SK-N-SH (cell line): ENCODE measurements at regions not wholly inside any gene's neighbourhood (a gene's known extent, or its start where the extent isn't known, plus 50 kb on each side); places are given as distances from the start of the nearest gene placed in this dataset.

ENCODE experiments used
- CTCF ChIA-PET: fragments of 300-600, 350-600 bp; formaldehyde crosslinking; extraction: SDS; loops from one replicate; lab custom pipeline; 2021; lab: Yijun Ruan, JAX
- POLR2A ChIA-PET: fragments of 350-600 bp; sonication (Branson Sonifier 250); formaldehyde crosslinking; extraction: SDS; loops from one replicate; lab custom pipeline; 2020; ENCODE audit warnings: antibody characterized with exemption, inconsistent platforms; lab: Yijun Ruan, JAX
- DNase-seq: peaks from one replicate; pipeline ENCODE4 v3.0.0; 2012
- H2AFZ ChIP-seq: fragments of 200-600 bp; sonication (generic); 2 replicates; pipeline ENCODE4 v1.8.1; 2016; ENCODE audit warnings: antibody characterized with exemption, mild to moderate bottlenecking, low read depth
- H3F3A ChIP-seq: fragments of 200-600 bp; sonication (generic); replicated peaks from 2 replicates; pipeline ENCODE3; 2016; ENCODE audit warnings: antibody characterized with exemption, mild to moderate bottlenecking; ENCODE audit not compliant: insufficient read depth
- H3K27ac ChIP-seq, 2 experiments: fragments of 200-500 bp in 1 of 2; fragments of 200-600 bp in 1 of 2; sonication (Bioruptor generic) in 1 of 2; sonication (generic), shearing (Covaris generic) in 1 of 2; 2 replicates each; pipeline versions ENCODE4 v1.5.1 to v1.6.1; 2014 to 2016; ENCODE audit warnings: low read depth in 2 of 2, inconsistent platforms in 1 of 2, low read length in 1 of 2, mild to moderate bottlenecking in 1 of 2, mixed read lengths in 1 of 2
- H3K27me3 ChIP-seq: fragments of 200-600 bp; sonication (generic), shearing (Covaris generic); 2 replicates; pipeline ENCODE4 v1.6.1; 2016; ENCODE audit warnings: mixed run types; ENCODE audit not compliant: insufficient read depth
- H3K36me3 ChIP-seq, 2 experiments: fragments of 200-500 bp in 1 of 2; fragments of 200-600 bp in 1 of 2; sonication (Bioruptor generic) in 1 of 2; sonication (generic) in 1 of 2; replicated peaks in 1 of 2; 2 replicates each; pipeline versions ENCODE3 to v1.5.1; 2014 to 2016; ENCODE audit warnings: low read length in 1 of 2, mild to moderate bottlenecking in 1 of 2; ENCODE audit not compliant: insufficient read depth in 2 of 2, control insufficient read depth in 1 of 2
- H3K4me1 ChIP-seq, 2 experiments: fragments of 200-500 bp in 1 of 2; fragments of 200-600 bp in 1 of 2; sonication (Bioruptor generic) in 1 of 2; sonication (generic), shearing (Covaris generic) in 1 of 2; 2 replicates each; pipeline versions ENCODE4 v1.5.1 to v1.6.1; 2014 to 2016; ENCODE audit warnings: low read depth in 1 of 2, low read length in 1 of 2, mixed run types in 1 of 2; ENCODE audit not compliant: insufficient read depth in 2 of 2, control insufficient read depth in 1 of 2
- H3K4me2 ChIP-seq: fragments of 200-600 bp; sonication (generic), shearing (Covaris generic); 2 replicates; pipeline ENCODE4 v1.6.1; 2017; ENCODE audit warnings: mixed run types
- H3K4me3 ChIP-seq, 2 experiments: fragments of 200-500 bp in 1 of 2; fragments of 200-600 bp in 1 of 2; sonication (Bioruptor generic) in 1 of 2; sonication (generic), shearing (Covaris generic) in 1 of 2; 2 replicates each; pipeline versions ENCODE4 v1.5.1 to v1.8.1; 2014 to 2016; ENCODE audit warnings: low read depth in 2 of 2, inconsistent platforms in 1 of 2, low read length in 1 of 2, mild to moderate bottlenecking in 1 of 2, mixed read lengths in 1 of 2, moderate library complexity in 1 of 2
- H3K79me2 ChIP-seq: fragments of 200-600 bp; sonication (generic); 2 replicates; pipeline ENCODE4 v1.8.1; 2017; ENCODE audit warnings: mild to moderate bottlenecking; ENCODE audit not compliant: insufficient read depth
- H3K9ac ChIP-seq: fragments of 200-600 bp; sonication (generic); 2 replicates; pipeline ENCODE4 v1.6.1; 2017; ENCODE audit warnings: mixed run types
- H3K9me2 ChIP-seq: fragments of 200-600 bp; sonication (generic); 2 replicates; pipeline ENCODE4 v1.6.1; 2017; ENCODE audit warnings: mixed run types
- H3K9me3 ChIP-seq: fragments of 200-600 bp; sonication (generic); 2 replicates; pipeline ENCODE4 v1.6.1; 2017; ENCODE audit warnings: mixed run types, mild to moderate bottlenecking, moderate library complexity
- H4K20me1 ChIP-seq: fragments of 200-600 bp; sonication (generic); 2 replicates; pipeline ENCODE4 v1.6.1; 2017; ENCODE audit warnings: mild to moderate bottlenecking, mixed run types; ENCODE audit not compliant: insufficient read depth
- EP300 ChIP-seq, 2 experiments: IDR thresholded peaks; 2 replicates each; pipeline versions ENCODE4 v1.4.0 to v1.6.1; 2012; ENCODE audit warnings: borderline replicate concordance in 1 of 2, low read depth in 1 of 2, low read length in 1 of 2
- EZH2phosphoT487 ChIP-seq: fragments of 200-600 bp; sonication (generic); IDR thresholded peaks from 2 replicates; pipeline ENCODE4 v1.6.1; 2017; ENCODE audit warnings: low read depth, mixed run types, mild to moderate bottlenecking, antibody characterized with exemption, moderate library complexity, borderline replicate concordance
- FOSL2 ChIP-seq: IDR thresholded peaks from 2 replicates; pipeline ENCODE4 v1.4.0; 2012; ENCODE audit warnings: low read depth, mild to moderate bottlenecking, moderate library complexity, borderline replicate concordance
- GATA2 ChIP-seq: sonication (generic); formaldehyde crosslinking; IDR thresholded peaks from 2 replicates; pipeline ENCODE4 v1.5.0; 2020; ENCODE audit warnings: mild to moderate bottlenecking, missing genetic modification reagents
- MEF2A ChIP-seq: IDR thresholded peaks from 2 replicates; pipeline ENCODE4 v1.4.0; 2012; ENCODE audit warnings: low read depth, borderline replicate concordance
- NRF1 ChIP-seq: IDR thresholded peaks from 2 replicates; pipeline ENCODE4 v1.6.1; 2012; ENCODE audit warnings: low read depth, mild to moderate bottlenecking, low read length
- RCOR1 ChIP-seq: fragments of 150-350 bp; IDR thresholded peaks from 2 replicates; pipeline ENCODE4 v1.6.1; 2017; ENCODE audit warnings: antibody characterized with exemption, low read length
- SIN3A ChIP-seq: IDR thresholded peaks from 2 replicates; pipeline ENCODE4 v1.6.1; 2012; ENCODE audit warnings: low read depth, mild to moderate bottlenecking, low read length, moderate library complexity, borderline replicate concordance
- TCF12 ChIP-seq: IDR thresholded peaks from 2 replicates; pipeline ENCODE4 v1.4.0; 2012
- TEAD4 ChIP-seq: IDR thresholded peaks from 2 replicates; pipeline ENCODE4 v1.4.0; 2012; ENCODE audit warnings: mild to moderate bottlenecking, borderline replicate concordance; ENCODE audit not compliant: insufficient read depth
- YY1 ChIP-seq: IDR thresholded peaks from 2 replicates; pipeline ENCODE4 v1.4.0; 2012; ENCODE audit warnings: low read depth, mild to moderate bottlenecking
- WGBS: methylation state at CpG from one replicate; pipeline ENCODE4 v1.1.6; 2017; ENCODE audit warnings: low lambda C conversion rate; 5-methylcytosine and 5-hydroxymethylcytosine counted together
- TF ChIP-seq, protein P1 (sequence below): IDR thresholded peaks from 2 replicates; pipeline ENCODE4 v1.4.0; 2012; ENCODE audit warnings: low read depth, borderline replicate concordance
- TF ChIP-seq, protein P2 (sequence below): fragments of 150-350 bp; IDR thresholded peaks from 2 replicates; pipeline ENCODE4 v1.6.1; 2017; ENCODE audit warnings: antibody characterized with exemption, low read length, low read depth, borderline replicate concordance

DNA sequence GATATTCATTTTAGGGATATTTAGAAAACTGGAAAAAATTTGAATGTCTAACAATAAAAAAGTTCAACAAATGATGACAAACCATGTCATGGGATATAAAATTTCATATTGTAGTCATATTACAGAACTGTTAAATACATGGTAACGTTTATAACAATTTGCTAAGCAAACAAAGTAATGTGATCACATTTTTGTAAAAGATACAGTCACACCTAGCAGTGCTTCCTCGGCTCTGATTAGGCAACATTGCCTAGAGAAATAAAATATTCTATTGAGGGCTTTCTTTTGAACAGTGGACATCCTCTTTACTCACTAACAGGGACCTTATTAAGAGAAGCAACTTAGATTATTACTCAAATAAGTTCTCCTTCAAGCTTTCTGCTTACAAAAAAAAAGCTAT lies 605.5 kb downstream of the GATA3 start:
- Histone ChIP-seq H3K9me3 (no peaks in the 10 kb centered on the region), H3K79me2 (no peaks in the 10 kb centered on the region), H3K9ac (no peak overlapping the region), H3K4me1 (no peaks in the 10 kb centered on the region), H4K20me1 (no peaks in the 10 kb centered on the region), H3K27me3 (no peaks in the 10 kb centered on the region), H3K27ac (no peak overlapping the region), H3F3A (no peaks in the 10 kb centered on the region), H3K4me2 (no peak overlapping the region), H3K4me3 (no peak overlapping the region), H2AFZ (no peak overlapping the region), H3K9me2 (no peaks in the 10 kb centered on the region), H3K36me3 (no peaks in the 10 kb centered on the region)
- 18% methylated on average over 2 of the region's 2 CpGs for WGBS
- TF ChIP-seq EP300 (IDR thresholded peaks at IDR 0.05; ENCODE audit: borderline replicate concordance in 1 of 2, low read depth in 1 of 2, low read length in 1 of 2) (no peak), TEAD4 (no peak), EZH2phosphoT487 (no peak), FOSL2 (no peak), NRF1 (no peak), YY1 (no peak), SIN3A (no peak), GATA2 (CRISPR knock-in tag) (no peak), MEF2A (no peak), RCOR1 (no peak)
- TF ChIP-seq, protein P1, sequence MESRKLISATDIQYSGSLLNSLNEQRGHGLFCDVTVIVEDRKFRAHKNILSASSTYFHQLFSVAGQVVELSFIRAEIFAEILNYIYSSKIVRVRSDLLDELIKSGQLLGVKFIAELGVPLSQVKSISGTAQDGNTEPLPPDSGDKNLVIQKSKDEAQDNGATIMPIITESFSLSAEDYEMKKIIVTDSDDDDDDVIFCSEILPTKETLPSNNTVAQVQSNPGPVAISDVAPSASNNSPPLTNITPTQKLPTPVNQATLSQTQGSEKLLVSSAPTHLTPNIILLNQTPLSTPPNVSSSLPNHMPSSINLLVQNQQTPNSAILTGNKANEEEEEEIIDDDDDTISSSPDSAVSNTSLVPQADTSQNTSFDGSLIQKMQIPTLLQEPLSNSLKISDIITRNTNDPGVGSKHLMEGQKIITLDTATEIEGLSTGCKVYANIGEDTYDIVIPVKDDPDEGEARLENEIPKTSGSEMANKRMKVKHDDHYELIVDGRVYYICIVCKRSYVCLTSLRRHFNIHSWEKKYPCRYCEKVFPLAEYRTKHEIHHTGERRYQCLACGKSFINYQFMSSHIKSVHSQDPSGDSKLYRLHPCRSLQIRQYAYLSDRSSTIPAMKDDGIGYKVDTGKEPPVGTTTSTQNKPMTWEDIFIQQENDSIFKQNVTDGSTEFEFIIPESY, result no peak
- TF ChIP-seq, protein P2, sequence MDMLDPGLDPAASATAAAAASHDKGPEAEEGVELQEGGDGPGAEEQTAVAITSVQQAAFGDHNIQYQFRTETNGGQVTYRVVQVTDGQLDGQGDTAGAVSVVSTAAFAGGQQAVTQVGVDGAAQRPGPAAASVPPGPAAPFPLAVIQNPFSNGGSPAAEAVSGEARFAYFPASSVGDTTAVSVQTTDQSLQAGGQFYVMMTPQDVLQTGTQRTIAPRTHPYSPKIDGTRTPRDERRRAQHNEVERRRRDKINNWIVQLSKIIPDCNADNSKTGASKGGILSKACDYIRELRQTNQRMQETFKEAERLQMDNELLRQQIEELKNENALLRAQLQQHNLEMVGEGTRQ, result no peak
- DNase-seq, result no peak
- POLR2A ChIA-PET, result no interaction called here
- CTCF ChIA-PET, result no interaction called here

DNA sequence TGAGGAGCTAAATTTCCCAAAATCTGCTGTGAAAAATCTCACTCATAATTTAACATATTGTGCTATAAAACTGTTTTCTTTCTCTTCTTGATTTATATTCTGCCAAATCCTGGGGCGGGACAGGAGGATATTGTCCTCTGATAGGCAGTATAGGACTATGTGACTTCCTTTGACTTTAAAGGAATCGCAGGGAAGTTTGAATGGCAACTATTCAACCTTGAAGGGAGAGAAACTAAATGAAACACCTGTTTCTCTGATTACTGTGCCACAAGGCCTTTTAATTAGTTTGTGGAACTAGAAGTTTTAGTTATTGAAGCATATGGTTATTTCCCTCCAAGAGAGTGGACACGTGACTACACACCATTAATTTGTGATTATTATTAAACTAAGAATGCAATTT lies 607.4 kb downstream of the GATA3 start:
- H3K4me2 ChIP-seq, result no peak overlapping the region
- no peak overlapping the region for H2AFZ ChIP-seq
- no peaks in the 10 kb centered on the region for H3K9me3 ChIP-seq
- WGBS, result 58% methylated on average over 3 of the region's 3 CpGs
- H3K4me3 ChIP-seq, result no peak overlapping the region
- no peak overlapping the region for H3K9ac ChIP-seq
- H3K36me3 ChIP-seq, result no peaks in the 10 kb centered on the region
- no peak for TF ChIP-seq RCOR1
- no peak for TF ChIP-seq TCF12
- no peaks in the 10 kb centered on the region for H4K20me1 ChIP-seq
- no peak for DNase-seq
- no peaks in the 10 kb centered on the region for H3K79me2 ChIP-seq
- no peaks in the 10 kb centered on the region for H3K4me1 ChIP-seq
- POLR2A ChIA-PET, result no interaction called here
- no peak overlapping the region for H3K27ac ChIP-seq
- H3F3A ChIP-seq, result no peaks in the 10 kb centered on the region
- H3K9me2 ChIP-seq, result no peaks in the 10 kb centered on the region
- no peaks in the 10 kb centered on the region for H3K27me3 ChIP-seq
- CTCF ChIA-PET, result no interaction called here
